Endothelial cell of umbilical vein (primary cell): ENCODE measurements at regions not wholly inside any gene's neighbourhood (a gene's known extent, or its start where the extent isn't known, plus 50 kb on each side); places are given as distances from the start of the nearest gene placed in this dataset.

Source experiments
- BruUV-seq: library from RNA; stranded (reverse); fragments of 400-500 nt; replicated peaks from 2 replicates; lab custom pipeline; 2021; lab: Mats Ljungman, UMichigan
- CTCF ChIA-PET: fragments of 300-600, 350-600 bp; sonication (Branson Sonifier 250); formaldehyde crosslinking; loops from one replicate; lab custom pipeline; 2021; ENCODE audit warnings: antibody characterized with exemption, inconsistent platforms; lab: Charles Lee
- POLR2A ChIA-PET: fragments of 300-600, 350-600 bp; sonication (Branson Sonifier 250); formaldehyde crosslinking; loops from one replicate; lab custom pipeline; 2021; ENCODE audit warnings: antibody characterized with exemption, inconsistent platforms; lab: Charles Lee
- DNase-seq: peaks from one replicate; pipeline ENCODE4 v3.0.0-alpha.2; 2011; ENCODE audit warnings: low read depth, low spot score
- FAIRE-seq: peaks from 2 replicates; lab custom pipeline; 2011; peaks lifted over from hg19 to GRCh38; lab: Jason Lieb, UNC
- H2AFZ ChIP-seq: 2 replicates; pipeline ENCODE4 v1.6.0; 2012; ENCODE audit warnings: low read depth, low read length, control low read depth, inconsistent platforms
- H3K27ac ChIP-seq: 2 replicates; pipeline ENCODE4 v1.5.1; 2011; ENCODE audit warnings: low read depth, mild to moderate bottlenecking, control low read depth, low read length, moderate library complexity; ENCODE audit not compliant: insufficient read depth
- H3K27me3 ChIP-seq, 2 experiments: 2 replicates each; pipeline versions ENCODE4 v1.6.0 to v1.6.1; 2011; ENCODE audit warnings: low read length in 2 of 2, mixed read lengths in 1 of 2; ENCODE audit not compliant: control insufficient read depth in 2 of 2, insufficient read depth in 2 of 2
- H3K36me3 ChIP-seq, 2 experiments: 2 replicates in 1 of 2; 3 replicates in 1 of 2; pipeline ENCODE4 v1.5.1; 2011; ENCODE audit warnings: low read length in 2 of 2, mild to moderate bottlenecking in 1 of 2, moderate library complexity in 1 of 2; ENCODE audit not compliant: control insufficient read depth in 2 of 2, insufficient read depth in 2 of 2; ENCODE audit errors: extremely low read depth in 1 of 2
- H3K4me1 ChIP-seq: 3 replicates; pipeline ENCODE4 v1.5.1; 2011; ENCODE audit warnings: mild to moderate bottlenecking, low read length; ENCODE audit not compliant: control insufficient read depth, insufficient read depth; ENCODE audit errors: extremely low read depth
- H3K4me2 ChIP-seq: 2 replicates; pipeline ENCODE4 v1.6.1; 2011; ENCODE audit warnings: low read length, control low read depth, mixed read lengths; ENCODE audit not compliant: insufficient read depth
- H3K4me3 ChIP-seq, 3 experiments: fragments of 200-600 bp in 1 of 3; sonication (generic), shearing (Covaris generic) in 1 of 3; replicated peaks in 1 of 3; 2 replicates each; pipeline ENCODE4 v1.5.1; 2011 to 2016; ENCODE audit warnings: control low read depth in 3 of 3, low read length in 3 of 3, mild to moderate bottlenecking in 2 of 3, inconsistent platforms in 1 of 3, low read depth in 1 of 3, moderate library complexity in 1 of 3; ENCODE audit not compliant: insufficient read depth in 1 of 3
- H3K79me2 ChIP-seq: 2 replicates; pipeline ENCODE4 v1.6.0; 2012; ENCODE audit warnings: low read length, inconsistent platforms; ENCODE audit not compliant: control insufficient read depth, insufficient read depth
- H3K9ac ChIP-seq: replicated peaks from 2 replicates; pipeline ENCODE3; 2011; ENCODE audit warnings: low read length, control low read depth; ENCODE audit not compliant: insufficient read depth; ENCODE audit errors: extremely low read depth
- H3K9me1 ChIP-seq: replicated peaks from 3 replicates; pipeline ENCODE4 v1.6.0; 2011; ENCODE audit warnings: mild to moderate bottlenecking, low read length; ENCODE audit not compliant: control insufficient read depth, insufficient read depth; ENCODE audit errors: extremely low read depth
- H3K9me3 ChIP-seq: replicated peaks from 2 replicates; pipeline ENCODE4 v1.5.1; 2012; ENCODE audit warnings: low read length, inconsistent platforms; ENCODE audit not compliant: control insufficient read depth, insufficient read depth
- H4K20me1 ChIP-seq: replicated peaks from 2 replicates; pipeline ENCODE3; 2011; ENCODE audit warnings: mild to moderate bottlenecking, low read length; ENCODE audit not compliant: control insufficient read depth, insufficient read depth; ENCODE audit errors: extremely low read depth
- CTCF ChIP-seq, 2 donors: IDR thresholded peaks; 1 replicate in 1 of 2; 2 replicates in 1 of 2; pipeline ENCODE4 v1.5.1; 2011; ENCODE audit warnings: low read length in 2 of 2, mild to moderate bottlenecking in 2 of 2, moderate library complexity in 2 of 2, control low read depth in 1 of 2, inconsistent platforms in 1 of 2, low read depth in 1 of 2; ENCODE audit not compliant: insufficient read depth in 1 of 2; ENCODE audit errors: extremely low read depth in 1 of 2
- EZH2 ChIP-seq: IDR thresholded peaks from 2 replicates; pipeline ENCODE4 v1.6.1; 2012; ENCODE audit warnings: borderline replicate concordance, low read depth, mild to moderate bottlenecking, moderate library complexity, low read length, inconsistent platforms; ENCODE audit not compliant: severe bottlenecking
- FOS ChIP-seq: IDR thresholded peaks from 2 replicates; pipeline ENCODE4 v1.6.1; 2011; ENCODE audit warnings: mild to moderate bottlenecking, low read length, moderate library complexity, borderline replicate concordance; ENCODE audit not compliant: insufficient read depth
- GATA2 ChIP-seq: IDR thresholded peaks from 2 replicates; pipeline ENCODE4 v1.7.0; 2011; ENCODE audit warnings: low read depth, mild to moderate bottlenecking, moderate library complexity, mixed read lengths, low read length; ENCODE audit not compliant: insufficient read length, insufficient read depth
- JUN ChIP-seq: IDR thresholded peaks from 2 replicates; pipeline ENCODE4 v1.6.1; 2011; ENCODE audit warnings: borderline replicate concordance, low read depth; ENCODE audit not compliant: insufficient read length, insufficient read depth
- MAX ChIP-seq: IDR thresholded peaks from 2 replicates; pipeline ENCODE4 v1.6.1; 2011; ENCODE audit not compliant: insufficient read depth, insufficient read length
- MYC ChIP-seq: IDR thresholded peaks from one replicate; pipeline ENCODE4 v1.6.1; 2011; ENCODE audit warnings: mild to moderate bottlenecking, low read depth, low read length
- POLR2A ChIP-seq: IDR thresholded peaks from 2 replicates; pipeline ENCODE4 v1.6.1; 2012; ENCODE audit warnings: low read depth, mild to moderate bottlenecking, control low read depth, low read length
- POLR2AphosphoS5 ChIP-seq: IDR thresholded peaks from 2 replicates; pipeline ENCODE4 v1.6.1; 2012; ENCODE audit warnings: low read depth, mild to moderate bottlenecking, control low read depth, low read length, moderate library complexity; ENCODE audit not compliant: insufficient read depth
- dilution Hi-C: fragments of 300-500 bp; cut with MboI; formaldehyde crosslinking; loops from one replicate; pipeline ENCODE4 v1.15.0; 2019; ENCODE audit warnings: low sequenced_read_pairs; ENCODE audit not compliant: extremely low pct_ligation_motif_present
- intact Hi-C: fragments of 100-400 bp; cut with micrococcal nuclease; formaldehyde crosslinking; loops from one replicate; pipeline ENCODE4 v1.10.0; 2022

- Histone ChIP-seq H3K79me2 (no peaks in the 10 kb centered on the region), H4K20me1 (no peaks in the 10 kb centered on the region), H3K9me3 (no peaks in the 10 kb centered on the region), H3K4me2 (no peak overlapping the region), H3K4me3 (no peak overlapping the region), H3K9ac (no peak overlapping the region), H3K27me3 (peaks cover 0 to 2% of the 10 kb centered on the region in 2 experiments), H3K36me3 (no peaks in the 10 kb centered on the region), H3K27ac (no peak overlapping the region), H3K9me1 (no peaks in the 10 kb centered on the region), H3K4me1 (no peaks in the 10 kb centered on the region), H2AFZ (no peak overlapping the region)
- no peak for DNase-seq
- no TSS peak for BruUV-seq
- no peak for TF ChIP-seq CTCF (IDR thresholded peaks at IDR 0.05; ENCODE audit: extremely low read depth in 1 of 2, insufficient read depth in 1 of 2, low read depth in 1 of 2, low read length in 2 of 2)
- TF ChIP-seq MAX = no peak
- no peak for TF ChIP-seq POLR2AphosphoS5
- TF ChIP-seq EZH2 = no peak
- TF ChIP-seq GATA2 = no peak
- TF ChIP-seq MYC = no peak
- TF ChIP-seq JUN = no peak
- TF ChIP-seq FOS = no peak
- no peak for TF ChIP-seq POLR2A
- dilution Hi-C loops = no loop called here
- ChIA-PET CTCF (no interaction called here), POLR2A (no interaction called here)
- FAIRE-seq = no peak
- intact Hi-C loops = no loop called here
These were observed 135.4 kb downstream of the SP3 start for GRCh38 chr2:173829727-173830126.
